NCI-H1417 treated with DMSO at 0.1 percent for 48 hours (cell line): ENCODE measurements at regions not wholly inside any gene's neighbourhood (a gene's known extent, or its start where the extent isn't known, plus 50 kb on each side); places are given as distances from the start of the nearest gene placed in this dataset.

Experiments
- DNase-seq: peaks from one replicate; lab custom pipeline; 2025; lab: John Stamatoyannopoulos, UW

- no peak for DNase-seq
These were observed 109.5 kb upstream of the SPATA13 start for GRCh38 chr13:24050796-24051715.

GRCh38 chr13:24052547-24053518, 107.7 kb upstream of the SPATA13 start:
- DNase-seq = no peak

- no peak for DNase-seq
These were observed 106.8 kb upstream of the SPATA13 start for GRCh38 chr13:24053519-24054251.

- DNase-seq = no peak
These were observed 103.8 kb upstream of the SPATA13 start for GRCh38 chr13:24056616-24057137.

DNA sequence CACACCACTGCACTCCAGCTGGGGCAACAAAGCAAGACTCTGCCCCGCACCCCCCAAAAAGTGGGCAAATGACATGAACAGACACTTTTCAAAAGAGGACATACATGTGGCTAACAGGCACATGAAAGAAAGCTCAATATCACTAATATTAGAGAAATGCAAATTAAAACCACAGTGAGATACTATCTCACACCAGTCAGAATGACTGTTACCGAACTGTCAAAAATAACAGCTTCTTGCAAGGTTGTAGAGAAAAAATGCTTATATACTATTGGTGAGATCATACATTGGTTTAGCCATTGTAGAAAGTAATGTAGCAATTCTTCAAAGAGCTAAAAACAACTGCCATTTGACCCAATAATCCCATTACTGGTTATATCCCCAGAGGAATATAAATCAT, 99.5 kb upstream of the SPATA13 start:
- DNase-seq = no peak

DNA sequence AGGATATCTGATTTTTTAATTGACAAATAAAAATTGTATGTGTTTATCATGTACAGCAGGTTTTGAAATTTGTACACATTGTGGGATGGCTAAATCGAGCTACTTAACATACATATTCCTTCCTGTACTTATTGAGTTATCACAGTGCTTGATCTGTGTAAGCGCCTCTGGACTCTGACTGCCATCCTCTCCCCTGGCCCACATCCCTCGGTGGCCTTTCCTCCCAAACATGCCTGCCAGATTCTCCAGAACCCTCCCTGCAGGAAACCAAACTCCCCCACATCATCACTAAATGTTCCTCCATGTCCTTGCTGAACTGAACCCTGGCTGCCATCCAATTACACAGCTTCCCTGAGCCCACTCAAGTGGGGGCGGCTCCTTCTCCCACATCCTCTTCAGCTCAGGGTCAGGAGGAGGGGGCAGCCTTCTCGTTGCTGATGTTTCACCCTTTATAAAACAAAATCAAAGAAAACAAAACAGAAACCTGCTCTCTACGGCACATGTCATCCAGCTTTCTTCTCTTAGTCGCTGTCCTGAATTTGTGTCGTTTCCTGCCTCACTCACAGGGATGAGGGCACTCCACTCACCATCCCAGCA, 97.1 kb upstream of the SPATA13 start:
- no peak for DNase-seq

- no peak for DNase-seq
These were observed 96.1 kb upstream of the SPATA13 start for GRCh38 chr13:24064371-24064770.

GRCh38 chr13:24065176-24065575, 95.3 kb upstream of the SPATA13 start:
- DNase-seq = no peak

DNA sequence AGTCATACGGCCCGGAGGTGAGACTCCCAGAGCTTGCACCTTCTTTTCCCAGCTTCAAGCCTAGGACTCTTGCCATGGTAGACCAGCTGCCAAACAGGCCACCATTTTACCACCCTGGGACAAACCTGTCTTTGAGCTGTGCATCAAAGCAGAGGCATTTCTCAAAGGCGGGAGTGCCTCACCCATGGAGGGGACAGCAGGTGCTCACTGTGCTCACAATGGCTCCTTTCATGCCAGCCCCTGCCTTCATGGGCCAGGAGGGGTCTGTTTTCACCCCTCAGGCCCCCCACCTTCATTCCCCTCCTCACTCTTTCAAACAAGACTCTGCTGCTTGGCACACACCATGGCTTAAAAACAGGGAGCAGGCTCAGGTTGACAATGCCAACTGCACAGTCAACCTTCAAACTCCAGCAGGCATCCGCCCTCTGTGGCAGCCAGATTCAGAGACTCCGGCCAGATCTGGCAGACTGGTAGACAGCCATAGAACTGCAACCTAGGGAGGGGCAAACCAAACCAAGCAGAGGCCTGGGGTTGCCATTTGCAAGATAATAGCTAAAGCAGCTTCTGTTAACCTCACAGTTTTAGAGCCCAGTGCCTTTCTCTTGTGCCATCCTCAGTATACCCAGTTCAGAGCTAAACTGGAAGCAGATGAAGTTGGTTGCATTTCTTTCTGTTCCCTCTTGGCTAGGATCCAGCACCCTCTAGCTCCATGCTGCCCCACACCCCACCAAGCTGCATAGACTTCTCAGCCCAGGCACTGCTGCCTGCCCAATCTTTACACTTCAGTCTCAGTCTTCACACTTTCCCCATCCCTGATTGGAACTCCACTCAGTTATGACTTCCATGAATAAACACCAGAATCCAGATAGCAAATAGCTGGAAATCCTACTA, 93.9 kb upstream of the SPATA13 start:
- DNase-seq = no peak

GRCh38 chr13:24068472-24068871, 92.0 kb upstream of the SPATA13 start:
- DNase-seq = no peak

DNA sequence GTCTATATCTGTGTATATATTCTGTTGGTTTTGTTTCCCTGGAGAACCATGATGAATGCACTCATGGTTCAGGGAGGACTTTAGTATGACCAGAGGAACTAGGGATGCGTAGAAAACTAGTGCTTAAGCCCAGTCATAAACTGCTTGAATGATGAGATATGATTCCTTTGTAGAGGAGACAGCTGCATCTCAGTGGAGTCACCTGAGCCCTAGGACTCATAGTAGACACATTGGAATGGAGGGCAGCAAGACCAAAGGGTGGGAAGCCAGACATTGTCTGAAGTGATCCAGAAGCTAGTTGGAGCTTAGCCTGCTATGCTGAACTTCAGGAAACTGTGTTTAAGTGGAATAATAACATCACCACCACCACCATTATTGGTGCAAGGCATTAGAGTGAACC, 89.5 kb upstream of the SPATA13 start:
- no peak for DNase-seq

DNA sequence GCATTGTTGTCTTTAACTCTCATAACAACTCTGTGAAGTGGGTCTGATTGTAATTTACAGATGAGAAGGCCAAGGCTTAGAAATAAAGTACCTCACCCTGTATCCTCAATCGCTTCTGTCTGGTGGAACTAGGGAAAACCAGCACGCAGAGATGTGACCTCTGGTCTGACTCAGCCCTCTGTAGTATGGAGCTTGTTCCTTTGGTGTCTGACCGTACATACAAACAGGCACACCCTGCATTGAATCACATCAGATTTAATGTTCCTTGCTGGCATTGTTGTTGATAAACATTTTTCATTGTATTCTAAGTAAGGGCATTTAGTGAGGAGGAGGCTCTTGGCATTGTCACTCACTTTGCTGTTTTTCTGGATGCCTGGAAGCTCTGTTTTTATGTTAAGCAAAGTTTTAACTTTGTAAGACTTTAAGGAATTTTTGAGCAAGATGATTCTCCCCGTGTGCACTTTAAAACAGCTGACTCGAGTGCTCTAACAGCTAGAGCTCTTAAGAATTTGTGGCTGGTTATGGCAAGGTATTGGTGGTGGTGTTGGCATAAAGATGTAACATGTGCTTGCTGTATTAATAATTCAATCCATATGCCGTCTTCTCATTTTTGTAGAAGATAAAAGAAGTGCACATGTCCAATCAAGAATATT, 89.0 kb upstream of the SPATA13 start:
- DNase-seq = no peak

- DNase-seq = no peak
These were observed 86.9 kb upstream of the SPATA13 start for GRCh38 chr13:24073657-24074056.

DNA sequence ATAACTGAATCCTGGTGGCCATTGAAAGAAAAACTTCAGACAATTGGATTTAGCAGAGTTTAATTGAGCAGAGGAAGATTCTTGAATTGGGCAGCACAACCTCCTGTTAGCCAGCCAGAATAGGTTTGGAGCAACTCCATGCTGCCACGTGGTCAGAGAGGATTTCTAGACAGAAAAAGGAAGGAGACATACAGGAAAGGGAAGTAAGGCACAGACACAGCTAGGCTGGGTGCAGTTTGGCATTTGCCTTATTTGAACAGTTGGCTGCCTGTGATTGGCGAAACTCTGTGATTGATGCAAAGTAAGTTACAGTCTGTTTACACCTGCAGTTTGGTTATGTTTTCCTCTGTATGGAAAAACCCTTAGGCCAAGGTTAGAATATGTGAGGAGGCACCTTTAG, 85.8 kb upstream of the SPATA13 start:
- DNase-seq = no peak

DNA sequence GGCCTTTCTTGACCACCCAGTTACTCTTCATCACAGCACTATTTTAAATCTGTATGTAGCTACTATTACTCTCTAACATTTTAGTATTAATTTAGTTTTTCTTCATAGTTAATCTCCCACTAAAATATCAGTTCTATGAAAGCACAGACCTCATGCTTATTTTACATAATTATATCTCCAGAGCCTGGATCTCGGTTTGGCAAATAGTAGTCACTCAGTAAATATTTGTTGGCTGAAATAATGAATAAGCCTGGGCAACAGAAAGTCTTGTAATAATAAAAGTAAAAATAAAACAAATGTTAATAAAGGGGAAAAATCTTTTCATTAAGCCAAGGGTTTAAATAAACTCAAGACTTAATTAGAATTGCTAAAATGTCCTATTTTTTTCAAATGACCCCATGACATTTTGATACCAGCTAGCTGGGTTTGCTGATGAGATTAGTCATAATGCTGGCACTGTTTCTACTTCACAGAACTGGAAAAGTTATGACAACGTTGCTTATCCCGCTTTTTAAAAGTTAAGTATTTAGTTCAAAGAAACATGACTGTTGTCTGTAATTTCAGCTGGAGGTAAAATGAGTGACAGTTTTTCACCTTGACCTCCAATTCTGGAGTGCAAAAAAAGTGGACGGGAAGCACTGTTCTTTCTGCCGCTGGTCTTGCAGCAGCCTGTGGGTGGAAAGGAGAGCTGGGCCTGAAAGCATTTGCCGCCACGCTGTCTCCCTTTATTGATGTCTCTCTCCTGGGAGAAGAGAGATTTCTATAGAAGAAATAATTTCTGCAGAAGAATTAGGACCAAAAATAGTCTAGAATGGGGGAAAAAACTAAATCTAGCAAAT, 85.2 kb upstream of the SPATA13 start:
- DNase-seq = no peak

- no peak for DNase-seq
These were observed 84.4 kb upstream of the SPATA13 start for GRCh38 chr13:24076109-24076508.

GRCh38 chr13:24076636-24077035, 83.9 kb upstream of the SPATA13 start:
- DNase-seq = no peak

DNA sequence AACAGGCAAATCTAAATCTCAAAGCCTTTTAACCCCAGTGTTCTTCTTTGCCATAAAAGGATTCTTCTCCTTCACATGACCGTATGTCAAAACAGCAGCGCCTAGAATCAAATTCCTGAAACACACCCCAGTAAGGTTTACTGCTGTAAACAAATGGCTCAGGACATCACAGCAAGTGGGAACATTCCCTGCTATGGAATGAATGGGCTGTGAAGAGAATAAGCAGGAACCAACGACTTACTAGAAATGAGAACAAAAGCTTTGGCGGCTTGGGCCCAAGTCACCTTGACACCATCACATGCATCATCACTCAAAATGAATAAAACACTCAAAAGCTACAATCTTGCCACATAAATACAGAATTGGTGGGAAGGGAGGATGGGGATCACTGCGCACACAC, 80.4 kb upstream of the SPATA13 start:
- no peak for DNase-seq

DNA sequence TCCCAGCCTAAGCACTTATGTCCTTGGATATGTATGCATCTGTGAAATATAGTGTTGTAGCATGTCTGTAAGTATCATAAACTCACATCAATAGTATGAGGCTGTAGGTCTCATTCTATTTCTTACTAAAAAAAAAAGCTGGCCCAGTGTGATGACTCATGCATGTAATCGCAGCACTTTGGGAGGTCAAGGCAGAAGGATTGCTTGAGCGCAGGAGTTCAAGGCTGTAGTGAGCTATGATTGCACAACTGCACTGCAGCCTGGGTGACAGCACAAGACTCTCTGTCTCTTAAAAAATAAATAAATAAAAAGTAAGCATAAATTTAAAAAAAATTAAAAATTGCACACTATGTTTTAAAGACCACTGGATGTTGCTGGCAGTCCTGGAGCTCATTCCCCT, 79.1 kb upstream of the SPATA13 start:
- no peak for DNase-seq
